Mesenchymal stem cell (in vitro differentiated cells and primary cell): ENCODE measurements at regions not wholly inside any gene's neighbourhood (a gene's known extent, or its start where the extent isn't known, plus 50 kb on each side); places are given as distances from the start of the nearest gene placed in this dataset.
"Not testable (repeated sequence)": the region's sequence is repeated elsewhere in the genome, so short reads cannot be mapped to it uniquely, and the experiment has no call there.

ENCODE experiments used
- DNase-seq: peaks from one replicate; pipeline ENCODE4 v3.0.0-alpha.2; 2013
- H2AFZ ChIP-seq: one replicate; pipeline ENCODE4 v1.6.1; 2013; ENCODE audit warnings: low read depth, mild to moderate bottlenecking, control low read depth, inconsistent platforms, low read length, moderate library complexity
- H2AK5ac ChIP-seq: 2 replicates; pipeline ENCODE4 v1.6.1; 2013; ENCODE audit warnings: low read length, moderate library complexity, mild to moderate bottlenecking, inconsistent platforms; ENCODE audit not compliant: severe bottlenecking
- H2BK120ac ChIP-seq: one replicate; pipeline ENCODE4 v1.6.1; 2013; ENCODE audit warnings: low read depth, mild to moderate bottlenecking, inconsistent platforms, low read length, moderate library complexity
- H2BK12ac ChIP-seq, 2 experiments: one replicate each; pipeline ENCODE4 v1.6.1; 2013; ENCODE audit warnings: inconsistent platforms in 2 of 2, low read length in 2 of 2, mild to moderate bottlenecking in 2 of 2, moderate library complexity in 2 of 2, control low read depth in 1 of 2
- H2BK15ac ChIP-seq: one replicate; pipeline ENCODE4 v1.6.1; 2013; ENCODE audit warnings: mild to moderate bottlenecking, low read depth, inconsistent platforms; ENCODE audit not compliant: poor library complexity, severe bottlenecking
- H2BK5ac ChIP-seq: 2 replicates; pipeline ENCODE4 v1.6.1; 2013; ENCODE audit warnings: low read depth, mild to moderate bottlenecking, low read length, control low read depth, inconsistent platforms; ENCODE audit not compliant: poor library complexity, severe bottlenecking
- H3K14ac ChIP-seq, 2 experiments: one replicate each; pipeline ENCODE4 v1.6.1; 2013; ENCODE audit warnings: inconsistent platforms in 2 of 2, low read length in 2 of 2, control low read depth in 1 of 2, mild to moderate bottlenecking in 1 of 2, moderate library complexity in 1 of 2
- H3K18ac ChIP-seq, 2 experiments: one replicate each; pipeline ENCODE4 v1.6.1; 2013; ENCODE audit warnings: inconsistent platforms in 2 of 2, low read length in 2 of 2, control low read depth in 1 of 2, low read depth in 1 of 2, mild to moderate bottlenecking in 1 of 2
- H3K23ac ChIP-seq, 2 experiments: one replicate each; pipeline ENCODE4 v1.6.1; 2013; ENCODE audit warnings: inconsistent platforms in 2 of 2, low read length in 2 of 2, mild to moderate bottlenecking in 2 of 2, moderate library complexity in 2 of 2, control low read depth in 1 of 2
- H3K27ac ChIP-seq: 2 replicates; pipeline ENCODE4 v1.5.1; 2013; ENCODE audit warnings: mild to moderate bottlenecking, moderate library complexity, low read length, control low read depth, inconsistent platforms; ENCODE audit not compliant: poor library complexity, severe bottlenecking
- H3K27me3 ChIP-seq, 2 experiments: 2 replicates each; pipeline versions ENCODE4 v1.6.1 to v1.7.0; 2013; ENCODE audit warnings: low read length in 2 of 2, mild to moderate bottlenecking in 2 of 2, moderate library complexity in 2 of 2, control low read depth in 1 of 2, inconsistent platforms in 1 of 2; ENCODE audit not compliant: control insufficient read depth in 1 of 2, insufficient read depth in 1 of 2
- H3K36me3 ChIP-seq, 2 experiments: 2 replicates each; pipeline versions ENCODE4 v1.6.1 to v1.7.0; 2013; ENCODE audit warnings: low read length in 2 of 2, control low read depth in 1 of 2, inconsistent platforms in 1 of 2, low read depth in 1 of 2, mild to moderate bottlenecking in 1 of 2; ENCODE audit not compliant: insufficient read depth in 2 of 2, control insufficient read depth in 1 of 2
- H3K4ac ChIP-seq, 2 experiments: one replicate each; pipeline ENCODE4 v1.6.1; 2013; ENCODE audit warnings: inconsistent platforms in 2 of 2, low read length in 2 of 2, mild to moderate bottlenecking in 2 of 2, moderate library complexity in 2 of 2, control low read depth in 1 of 2, low read depth in 1 of 2
- H3K4me1 ChIP-seq: 2 replicates; pipeline ENCODE4 v1.6.1; 2013; ENCODE audit warnings: low read depth, low read length, control low read depth; ENCODE audit not compliant: control insufficient read depth, insufficient read depth
- H3K4me2 ChIP-seq: 2 replicates; pipeline ENCODE4 v1.6.1; 2013; ENCODE audit warnings: low read length, mild to moderate bottlenecking, inconsistent platforms; ENCODE audit not compliant: poor library complexity, severe bottlenecking
- H3K4me3 ChIP-seq, 2 experiments: 2 replicates each; pipeline versions ENCODE4 v1.5.1 to v1.7.0; 2013; ENCODE audit warnings: low read length in 2 of 2, mild to moderate bottlenecking in 2 of 2, control low read depth in 1 of 2, low read depth in 1 of 2; ENCODE audit not compliant: insufficient read depth in 1 of 2
- H3K79me1 ChIP-seq: replicated peaks from 2 replicates; pipeline ENCODE4 v1.6.1; 2013; ENCODE audit warnings: mild to moderate bottlenecking, control low read depth, low read length, inconsistent platforms; ENCODE audit not compliant: poor library complexity, severe bottlenecking
- H3K9ac ChIP-seq: 2 replicates; pipeline ENCODE4 v1.7.0; 2013; ENCODE audit warnings: mild to moderate bottlenecking, low read length, moderate library complexity
- H3K9me3 ChIP-seq: 2 replicates; pipeline ENCODE4 v1.7.0; 2013; ENCODE audit warnings: mild to moderate bottlenecking, low read length; ENCODE audit not compliant: control insufficient read depth
- H4K8ac ChIP-seq: one replicate; pipeline ENCODE4 v1.6.1; 2013; ENCODE audit warnings: inconsistent platforms, mild to moderate bottlenecking, low read length, moderate library complexity
- H4K91ac ChIP-seq: one replicate; pipeline ENCODE4 v1.6.1; 2013; ENCODE audit warnings: mild to moderate bottlenecking, low read length, inconsistent platforms
- WGBS: methylation state at CpG from one replicate; pipeline ENCODE4 v1.1.7; 2013; ENCODE audit warnings: mixed read lengths; 5-methylcytosine and 5-hydroxymethylcytosine counted together

- H3K4me2 ChIP-seq, H3K18ac ChIP-seq, H2BK12ac ChIP-seq, H3K14ac ChIP-seq, H2BK15ac ChIP-seq, H4K91ac ChIP-seq, H3K9ac ChIP-seq, H3K36me3 ChIP-seq, H3K4ac ChIP-seq, H3K27me3 ChIP-seq, H2BK120ac ChIP-seq, H3K27ac ChIP-seq, H3K79me1 ChIP-seq, H2AK5ac ChIP-seq, H2BK5ac ChIP-seq, H3K9me3 ChIP-seq, H3K4me1 ChIP-seq, H3K23ac ChIP-seq, DNase-seq, H3K4me3 ChIP-seq, H4K8ac ChIP-seq, H2AFZ ChIP-seq: not testable (repeated sequence)
- WGBS = 78% methylated on average over 4 of the region's 8 CpGs
These were observed 66.0 kb upstream of the ZBTB20 start for GRCh38 chr3:115213052-115213451.

DNA sequence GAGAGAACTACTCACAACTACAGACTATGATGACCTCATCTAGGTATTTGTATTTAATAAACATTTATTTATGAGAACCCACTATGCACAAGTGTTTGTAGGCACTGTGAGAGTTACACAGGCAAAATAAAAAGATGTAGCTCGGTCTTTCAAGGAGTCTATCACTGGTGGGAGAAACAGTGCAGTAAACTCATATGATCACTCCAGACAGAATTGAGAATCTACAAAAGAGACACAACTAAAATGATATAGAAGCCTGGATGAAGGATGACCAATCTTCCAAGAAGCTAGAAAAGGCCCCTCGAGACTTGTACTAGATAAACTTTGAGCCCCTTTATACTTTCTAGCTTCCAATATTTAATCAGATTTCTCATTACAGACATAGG is 70.2 kb upstream of the ZBTB20 start:
- Histone ChIP-seq H3K9ac (no peak overlapping the region), H3K4me1 (no peaks in the 10 kb centered on the region), H3K18ac (no peak overlapping the region), H2BK5ac (no peak overlapping the region), H2AFZ (no peak overlapping the region), H3K36me3 (no peaks in the 10 kb centered on the region), H2BK12ac (no peak overlapping the region), H3K27me3 (no peaks in the 10 kb centered on the region), H4K8ac (no peak overlapping the region), H3K14ac (no peak overlapping the region), H3K4me2 (no peak overlapping the region), H3K9me3 (no peaks in the 10 kb centered on the region), H3K4me3 (no peak overlapping the region), H2BK15ac (no peak overlapping the region), H2BK120ac (no peak overlapping the region), H3K23ac (no peak overlapping the region), H3K4ac (no peak overlapping the region), H2AK5ac (no peak overlapping the region), H3K27ac (no peak overlapping the region), H4K91ac (no peak overlapping the region), H3K79me1 (no peaks in the 10 kb centered on the region)
- no peak for DNase-seq
- WGBS = 20% methylated on average over 2 of the region's 2 CpGs

DNA sequence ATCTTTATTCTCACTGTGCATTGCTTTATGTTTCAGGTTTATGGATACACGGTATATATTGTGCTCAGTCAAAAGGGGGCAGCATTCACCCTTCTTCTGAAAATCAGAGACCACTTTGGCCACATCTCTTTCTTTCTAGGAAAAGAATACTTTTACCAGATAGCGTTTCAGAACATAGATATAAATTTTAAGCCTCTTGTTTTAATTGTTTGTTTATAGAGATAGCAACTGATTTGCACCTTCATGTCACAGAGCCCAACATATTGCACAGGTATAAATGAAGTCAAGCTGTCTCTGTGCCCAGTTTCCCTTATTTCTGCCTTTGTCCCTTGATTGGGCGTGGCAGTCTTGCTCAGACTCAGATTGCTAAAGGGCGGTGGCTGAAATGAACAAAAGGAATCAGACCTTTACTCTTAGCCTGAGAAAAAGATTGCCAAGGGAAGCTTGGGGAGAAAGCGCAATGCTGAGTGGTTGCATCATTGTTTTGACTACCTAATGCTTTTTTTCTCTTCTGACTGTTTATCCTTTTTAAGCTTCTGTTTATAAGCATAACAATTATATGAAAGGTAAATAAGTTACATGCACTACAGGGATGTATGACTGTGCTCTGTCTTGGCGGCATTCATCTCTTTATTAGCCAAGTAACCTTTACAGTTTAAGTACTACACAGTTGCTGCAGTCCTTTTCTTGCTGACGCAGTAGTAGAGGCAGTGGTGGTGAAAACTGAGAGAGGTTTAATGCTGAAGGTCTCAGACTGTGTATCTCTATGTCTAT is 70.8 kb upstream of the ZBTB20 start:
- no peaks in the 10 kb centered on the region for H3K27me3 ChIP-seq
- no peak overlapping the region for H2BK120ac ChIP-seq
- no peak overlapping the region for H3K23ac ChIP-seq
- peak overlapping the region in 1 of 2 experiments; percentile 13 for H3K18ac ChIP-seq
- H3K79me1 ChIP-seq = no peaks in the 10 kb centered on the region
- no peaks in the 10 kb centered on the region for H3K9me3 ChIP-seq
- H3K9ac ChIP-seq = peak overlapping the region; percentile 45
- no peak overlapping the region for H3K4me3 ChIP-seq
- DNase-seq = peak; percentile 64
- no peak overlapping the region for H3K14ac ChIP-seq
- no peak overlapping the region for H3K27ac ChIP-seq
- H2AK5ac ChIP-seq = no peak overlapping the region
- H3K36me3 ChIP-seq = no peaks in the 10 kb centered on the region
- WGBS = 32% methylated on average over 5 of the region's 7 CpGs
- H3K4ac ChIP-seq = no peak overlapping the region
- no peak overlapping the region for H4K8ac ChIP-seq
- H2BK5ac ChIP-seq = no peak overlapping the region
- H2BK12ac ChIP-seq = no peak overlapping the region
- no peak overlapping the region for H3K4me2 ChIP-seq
- H3K4me1 ChIP-seq = no peaks in the 10 kb centered on the region
- H2AFZ ChIP-seq = no peak overlapping the region
- no peak overlapping the region for H2BK15ac ChIP-seq
- H4K91ac ChIP-seq = no peak overlapping the region

GRCh38 chr3:115218859-115219258 is 71.8 kb upstream of the ZBTB20 start:
- Histone ChIP-seq H3K4me1 (no peaks in the 10 kb centered on the region), H3K23ac (no peak overlapping the region), H4K8ac (no peak overlapping the region)

More at GRCh38 chr3:115218859-115219258, 71.8 kb upstream of the ZBTB20 start:
- Histone ChIP-seq H3K4ac (no peak overlapping the region), H2BK5ac (no peak overlapping the region), H2BK120ac (no peak overlapping the region), H4K91ac (no peak overlapping the region), H3K4me3 (no peak overlapping the region), H2BK15ac (no peak overlapping the region), H3K4me2 (no peak overlapping the region), H2AK5ac (no peak overlapping the region), H2AFZ (no peak overlapping the region), H3K18ac (no peak overlapping the region), H3K27me3 (no peaks in the 10 kb centered on the region), H3K14ac (no peak overlapping the region), H3K9ac (peak overlapping the region; percentile 45), H3K36me3 (no peaks in the 10 kb centered on the region), H3K27ac (no peak overlapping the region), H3K9me3 (no peaks in the 10 kb centered on the region), H2BK12ac (no peak overlapping the region), H3K79me1 (no peaks in the 10 kb centered on the region)
- DNase-seq = no peak
- WGBS = no CpG with 5 or more reads among the region's 1 CpG
